ENCODE measurements at regions not wholly inside any gene's neighbourhood (a gene's known extent, or its start where the extent isn't known, plus 50 kb on each side); places are given as distances from the start of the nearest gene placed in this dataset.

GRCh38 chr14:100399052-100399849 is 76.1 kb downstream of the SLC25A47 start:
- no peak for DNase-seq

DNA sequence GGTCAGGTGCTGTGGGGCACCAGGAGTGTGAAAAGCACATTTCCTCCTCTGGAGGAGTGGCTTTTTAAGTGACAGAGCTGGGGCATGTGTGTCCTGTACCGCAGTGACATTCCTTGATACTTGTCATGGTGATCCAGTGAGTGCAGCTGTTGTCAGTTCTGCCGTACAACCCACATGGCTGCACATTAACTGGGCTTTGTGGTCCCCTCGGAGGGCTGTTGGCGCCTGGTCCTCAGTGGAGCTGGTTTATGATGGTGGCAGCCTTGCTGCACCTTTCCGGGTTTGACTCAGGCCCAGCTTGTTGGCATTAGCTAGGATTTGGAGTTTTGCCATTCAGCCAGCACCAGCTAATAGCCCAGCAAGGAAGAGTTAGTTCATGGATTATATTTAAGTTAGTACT is 77.0 kb downstream of the SLC25A47 start:
- DNase-seq, result no peak

- no peak for DNase-seq
Measured at GRCh38 chr14:100401031-100401692, 78.0 kb downstream of the SLC25A47 start.

DNA sequence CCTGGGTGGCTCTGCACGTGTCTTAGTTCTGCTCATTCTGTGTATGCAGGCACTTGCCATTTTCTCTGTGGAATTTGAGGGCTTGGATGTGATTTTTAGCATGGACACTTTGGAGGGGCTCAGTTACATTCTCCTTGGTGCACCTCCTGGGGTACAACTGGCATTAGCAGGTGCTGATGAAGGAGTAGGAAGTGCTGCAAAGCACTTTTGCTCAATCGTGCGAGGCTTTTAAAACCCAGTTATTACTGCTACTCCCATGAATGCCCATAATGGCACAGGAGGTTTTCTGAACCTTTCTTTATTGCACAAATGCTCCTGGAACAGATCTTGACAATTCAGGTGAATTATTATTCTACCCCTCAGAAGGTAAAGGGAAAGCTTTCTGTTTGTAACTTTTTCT is 78.7 kb downstream of the SLC25A47 start:
- DNase-seq, result no peak

- DNase-seq, result no peak
Measured at GRCh38 chr14:100402631-100403030, 79.5 kb downstream of the SLC25A47 start.

DNA sequence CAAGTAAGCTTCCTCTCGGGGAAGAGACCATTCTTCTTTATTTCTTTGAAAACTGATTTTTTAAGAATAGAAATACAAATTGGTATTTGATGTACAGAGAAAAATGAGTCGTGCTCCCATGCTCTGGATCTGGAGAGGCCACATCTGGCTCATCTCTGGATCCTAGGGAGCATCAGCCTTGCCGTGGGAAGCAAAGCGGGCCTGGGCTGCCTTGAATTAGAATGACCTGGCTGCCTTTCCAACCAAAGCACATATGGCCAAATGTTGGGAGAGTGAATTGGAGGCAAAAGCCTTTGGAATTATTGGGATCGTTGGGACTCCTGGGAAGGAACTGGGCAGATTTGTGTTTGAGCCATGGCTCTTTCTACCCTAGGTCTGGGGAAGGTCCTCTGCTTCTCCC is 80.0 kb downstream of the SLC25A47 start:
- DNase-seq, result no peak

GRCh38 chr14:100403802-100404365 is 80.7 kb downstream of the SLC25A47 start:
- DNase-seq, result no peak

DNA sequence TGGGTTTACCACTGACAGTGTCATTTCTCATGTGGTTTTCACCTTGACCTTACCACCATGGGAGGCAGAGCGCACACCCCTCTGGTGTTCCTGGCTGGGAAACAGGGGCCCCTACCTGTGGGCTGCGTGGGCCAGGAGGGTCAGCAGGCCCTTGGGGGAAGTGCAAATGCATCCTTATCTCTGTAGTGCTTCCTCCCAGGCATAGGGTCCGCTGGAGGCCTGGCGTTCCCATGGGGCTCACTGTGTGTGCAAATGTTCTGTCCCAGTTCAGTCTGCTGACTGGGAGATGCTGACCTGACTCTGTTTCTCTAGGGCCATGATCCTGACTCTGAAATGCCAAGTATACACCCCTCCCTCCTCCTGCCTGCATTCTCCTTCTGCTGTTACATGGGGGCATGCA is 81.3 kb downstream of the SLC25A47 start:
- no peak for DNase-seq

DNA sequence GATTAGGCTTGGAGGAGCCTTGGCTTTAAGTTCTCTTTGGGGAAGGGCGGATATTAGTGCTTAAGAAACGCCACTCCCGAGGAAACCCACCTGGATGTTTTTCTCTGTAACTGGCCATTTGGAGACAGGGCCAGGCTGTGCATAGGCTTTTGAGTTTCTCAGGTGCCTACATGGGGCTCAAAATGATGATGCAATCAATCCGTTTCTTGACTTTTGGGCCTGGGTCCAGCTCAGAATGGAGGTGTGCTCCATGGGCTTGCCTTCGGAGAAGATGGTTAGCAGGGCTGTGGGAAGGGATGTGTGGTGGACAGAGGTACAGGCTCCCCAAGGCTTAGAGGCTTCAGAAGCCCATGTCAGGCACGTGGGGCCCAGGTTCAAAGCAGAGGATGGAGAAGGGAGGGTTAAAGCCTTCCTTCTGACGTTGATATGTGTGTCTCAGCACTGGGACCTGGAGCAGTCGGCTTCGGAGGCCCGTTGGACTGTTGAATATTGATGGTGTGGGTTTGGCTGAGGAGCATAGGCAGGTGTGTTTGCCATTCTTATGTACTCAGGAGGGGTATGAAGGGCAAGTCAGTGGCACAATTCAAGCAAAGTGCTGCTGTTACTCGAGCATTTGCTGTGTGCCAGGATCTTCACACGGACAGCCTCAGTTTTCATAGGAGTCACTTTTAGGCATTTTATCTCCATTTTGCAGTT is 82.8 kb downstream of the SLC25A47 start:
- no peak for DNase-seq

- DNase-seq, result no peak
Measured at GRCh38 chr14:100406505-100407131, 83.5 kb downstream of the SLC25A47 start.

DNA sequence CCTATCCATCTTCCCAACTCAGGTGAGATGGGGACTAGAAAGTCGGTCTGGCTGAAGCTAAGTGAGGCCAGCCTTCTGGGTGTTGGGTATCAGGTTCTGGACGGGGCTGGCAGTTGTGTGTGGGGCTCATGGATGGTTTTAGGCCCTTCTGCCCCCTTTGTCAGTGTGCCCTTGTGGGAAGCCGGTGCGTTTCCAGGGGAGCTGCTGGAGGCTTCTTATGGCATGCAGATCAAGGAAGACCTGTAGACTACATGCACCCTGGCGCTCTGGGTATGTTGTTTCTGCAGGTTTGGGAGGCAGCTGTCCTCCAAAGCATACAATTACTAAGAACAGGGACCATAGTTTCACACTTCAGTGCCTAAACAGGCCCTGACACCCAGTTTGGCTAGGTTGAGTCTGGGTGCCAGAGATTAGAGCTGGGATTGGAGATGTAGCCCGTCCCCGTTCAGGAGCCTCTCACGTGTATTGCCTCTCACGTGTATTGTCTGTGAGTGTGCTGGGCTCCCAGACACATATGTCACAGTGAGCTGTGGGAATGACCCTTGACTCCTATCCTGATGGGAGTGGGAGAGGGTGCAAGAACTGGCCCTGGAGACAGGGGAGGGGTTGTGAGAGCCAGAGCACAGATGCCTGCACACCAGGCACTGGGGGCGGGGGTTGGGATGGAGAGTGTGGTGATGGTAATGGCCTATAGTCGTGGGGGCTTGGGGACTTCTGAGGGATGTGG is 84.4 kb downstream of the SLC25A47 start:
- DNase-seq, result no peak

GRCh38 chr14:100408350-100409002 is 85.3 kb downstream of the SLC25A47 start:
- DNase-seq, result no peak

GRCh38 chr14:100409003-100409360 is 85.8 kb downstream of the SLC25A47 start:
- DNase-seq, result no peak

GRCh38 chr14:100409651-100410050 is 86.5 kb downstream of the SLC25A47 start:
- no peak for DNase-seq

DNA sequence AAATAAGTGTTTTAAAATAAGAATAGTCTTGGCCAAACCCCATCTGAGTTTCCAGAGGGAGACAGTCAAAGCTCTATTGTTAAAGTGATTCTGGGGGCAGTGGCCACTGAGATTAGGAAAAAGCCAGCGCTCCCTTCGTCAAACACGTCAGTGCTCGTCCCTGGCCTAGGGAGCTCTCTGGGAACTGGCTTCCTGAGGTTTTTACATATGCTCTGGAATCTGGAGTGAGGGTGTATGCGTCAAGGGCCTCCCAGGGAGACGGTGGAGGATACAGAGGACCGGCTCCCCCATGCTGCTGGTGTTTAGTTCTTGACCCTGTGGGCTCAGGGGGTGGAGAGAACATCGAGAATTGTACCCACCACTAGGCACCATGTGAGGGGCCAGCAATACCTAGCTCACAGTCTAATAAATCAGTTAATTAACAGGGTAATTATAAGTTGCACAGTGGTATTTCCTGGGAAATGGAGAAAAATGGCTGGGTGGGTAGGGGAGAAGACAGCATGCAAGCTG is 87.0 kb downstream of the SLC25A47 start:
- DNase-seq, result no peak

- no peak for DNase-seq
Measured at GRCh38 chr14:100413699-100414098, 90.6 kb downstream of the SLC25A47 start.

- DNase-seq, result no peak
Measured at GRCh38 chr14:100415226-100415625, 92.1 kb downstream of the SLC25A47 start.

DNA sequence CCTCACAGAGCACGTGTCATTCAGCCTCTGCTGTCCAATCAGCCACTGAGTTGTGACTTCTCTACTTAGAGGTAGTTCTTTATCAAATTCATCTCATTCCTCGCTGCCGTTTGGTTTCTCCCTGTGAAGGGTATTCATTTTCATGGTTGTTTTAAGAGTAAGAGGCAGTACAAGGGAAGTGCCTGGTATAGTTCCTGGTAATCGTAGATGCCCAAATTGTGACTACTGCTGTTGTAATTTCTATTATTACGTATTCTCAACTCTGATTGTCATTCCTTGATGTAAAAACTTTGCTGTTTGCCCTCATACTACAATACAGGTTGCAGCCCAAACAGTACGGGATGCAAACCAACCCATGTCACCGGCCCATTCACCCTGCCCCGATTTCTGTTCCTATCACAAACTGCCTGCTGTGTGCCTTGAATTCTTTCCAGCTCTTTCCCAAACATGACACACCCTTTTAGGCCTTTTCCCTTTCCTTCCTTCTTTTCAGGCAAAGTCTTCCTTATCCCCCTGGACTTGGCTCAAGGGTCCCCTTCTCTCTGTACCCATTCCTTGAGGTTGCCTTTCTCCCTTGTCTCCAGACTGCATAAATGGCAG is 93.0 kb downstream of the SLC25A47 start:
- no peak for DNase-seq

DNA sequence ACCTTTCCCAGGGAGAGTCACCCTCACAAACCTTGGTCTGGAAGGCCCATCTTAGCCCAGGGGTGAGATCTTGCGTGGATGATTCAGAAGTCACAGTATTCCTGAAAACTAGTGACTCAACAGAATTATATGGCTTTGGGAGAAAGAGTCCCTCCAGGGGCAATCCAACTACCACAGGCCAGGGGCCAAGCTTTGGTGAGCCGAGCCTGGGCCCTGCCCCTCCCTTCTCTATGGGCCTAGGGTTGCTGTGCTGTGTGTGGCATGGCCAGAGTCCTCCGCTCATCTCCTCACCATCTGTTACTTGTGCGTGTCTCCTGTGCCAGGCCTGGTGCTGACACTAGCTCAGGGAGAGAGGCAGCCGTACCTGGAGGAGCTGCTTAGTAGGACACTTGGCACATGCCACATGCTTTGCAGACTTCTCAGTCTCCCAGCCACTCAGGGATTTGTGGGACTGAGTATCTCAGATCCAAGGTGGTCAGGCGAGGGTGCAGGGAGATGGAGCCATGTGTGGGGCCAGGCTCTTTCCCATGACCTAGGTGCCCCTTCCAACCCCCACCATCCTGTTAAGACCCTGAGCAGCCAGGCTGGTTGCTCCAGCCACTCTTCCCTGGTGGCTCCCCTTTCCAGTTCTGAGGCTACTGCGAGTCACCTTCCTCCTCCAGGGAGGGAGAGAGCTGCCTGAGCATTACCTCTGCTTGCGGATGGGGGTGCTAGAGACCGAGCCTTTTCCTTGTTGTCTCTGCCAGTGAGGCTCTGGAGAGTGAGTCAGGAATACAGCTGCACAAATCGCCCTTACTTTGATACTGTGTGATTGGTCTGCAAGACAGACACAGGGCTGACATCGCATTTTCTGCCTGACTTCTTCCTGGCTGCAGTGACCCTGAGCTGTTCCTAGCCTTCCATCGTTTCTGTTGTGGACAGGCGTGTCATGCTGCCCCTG is 94.1 kb downstream of the SLC25A47 start:
- DNase-seq, result no peak

DNA sequence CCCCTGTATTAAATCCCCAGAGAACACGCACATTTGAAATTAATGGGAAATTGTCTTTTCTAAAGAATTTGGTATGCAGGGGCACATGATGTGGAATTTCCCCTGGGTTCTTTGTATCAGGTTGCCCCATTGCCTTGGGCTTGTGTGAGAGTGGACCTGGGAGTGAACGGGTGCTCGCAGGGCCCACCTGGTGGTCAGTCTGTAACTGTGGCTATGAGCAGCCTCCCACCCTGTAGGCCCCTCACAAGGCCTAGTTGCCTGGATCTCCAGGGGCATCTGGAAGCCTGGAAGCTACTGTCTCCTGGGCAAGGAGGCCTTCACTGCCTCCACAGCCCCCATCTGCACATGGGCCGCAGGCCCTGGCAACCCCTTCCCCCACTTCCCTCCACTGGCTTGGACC is 96.7 kb downstream of the SLC25A47 start:
- no peak for DNase-seq
